Neural cell (in vitro differentiated cells): ENCODE measurements at regions not wholly inside any gene's neighbourhood (a gene's known extent, or its start where the extent isn't known, plus 50 kb on each side); places are given as distances from the start of the nearest gene placed in this dataset.

Source experiments
- CTCF ChIP-seq: fragments of 450-650 bp; IDR thresholded peaks from 2 replicates; pipeline ENCODE4 v1.5.1; 2014; ENCODE audit warnings: antibody characterized with exemption, mild to moderate bottlenecking, moderate library complexity; ENCODE audit not compliant: poor library complexity, severe bottlenecking
- EZH2 ChIP-seq: fragments of 200-600, 300-800 bp; shearing (Covaris generic), sonication (generic); IDR thresholded peaks from 2 replicates; pipeline ENCODE4 v1.6.1; 2014; ENCODE audit warnings: antibody characterized with exemption, low read length, borderline replicate concordance, mild to moderate bottlenecking; ENCODE audit not compliant: insufficient read depth, poor library complexity, severe bottlenecking
- RAD21 ChIP-seq: fragments of 450-650 bp; conservative IDR thresholded peaks from 2 replicates; pipeline ENCODE4 v1.6.1; 2014; ENCODE audit warnings: antibody characterized with exemption, mild to moderate bottlenecking, moderate library complexity

GRCh38 chr12:105843561-105843960 lies 295.2 kb downstream of the NUAK1 start:
- no peak for TF ChIP-seq CTCF
- no peak for TF ChIP-seq RAD21
- TF ChIP-seq EZH2 = no peak
